Skeletal muscle tissue (tissue), 3 donors: ENCODE measurements at regions not wholly inside any gene's neighbourhood (a gene's known extent, or its start where the extent isn't known, plus 50 kb on each side); places are given as distances from the start of the nearest gene placed in this dataset.

Source experiments
- H3K27ac ChIP-seq: one replicate; pipeline ENCODE4 v1.7.0; 2013; ENCODE audit warnings: mild to moderate bottlenecking, low read depth, low read length, inconsistent platforms
- H3K27me3 ChIP-seq, 3 donors: one replicate each; pipeline ENCODE4 v1.7.0; 2013; ENCODE audit warnings: low read length in 3 of 3; ENCODE audit not compliant: control insufficient read depth in 3 of 3, insufficient read depth in 3 of 3
- H3K36me3 ChIP-seq, 3 donors: one replicate each; pipeline ENCODE4 v1.7.0; 2013; ENCODE audit warnings: low read length in 3 of 3; ENCODE audit not compliant: control insufficient read depth in 3 of 3, insufficient read depth in 3 of 3
- H3K4me1 ChIP-seq, 3 donors: one replicate each; pipeline ENCODE4 v1.7.0; 2013; ENCODE audit warnings: low read length in 3 of 3, mild to moderate bottlenecking in 3 of 3; ENCODE audit not compliant: control insufficient read depth in 3 of 3, insufficient read depth in 3 of 3
- H3K4me3 ChIP-seq, 3 donors: one replicate each; pipeline ENCODE4 v1.7.0; 2013; ENCODE audit warnings: low read length in 3 of 3
- H3K9ac ChIP-seq, 3 donors: one replicate each; pipeline ENCODE4 v1.7.0; 2013; ENCODE audit warnings: low read length in 3 of 3, mild to moderate bottlenecking in 3 of 3, moderate library complexity in 2 of 3, low read depth in 1 of 3
- H3K9me3 ChIP-seq, 3 donors: one replicate each; pipeline ENCODE4 v1.7.0; 2013; ENCODE audit warnings: low read length in 3 of 3; ENCODE audit not compliant: control insufficient read depth in 3 of 3
- donor health status: Osteomylitis.

DNA sequence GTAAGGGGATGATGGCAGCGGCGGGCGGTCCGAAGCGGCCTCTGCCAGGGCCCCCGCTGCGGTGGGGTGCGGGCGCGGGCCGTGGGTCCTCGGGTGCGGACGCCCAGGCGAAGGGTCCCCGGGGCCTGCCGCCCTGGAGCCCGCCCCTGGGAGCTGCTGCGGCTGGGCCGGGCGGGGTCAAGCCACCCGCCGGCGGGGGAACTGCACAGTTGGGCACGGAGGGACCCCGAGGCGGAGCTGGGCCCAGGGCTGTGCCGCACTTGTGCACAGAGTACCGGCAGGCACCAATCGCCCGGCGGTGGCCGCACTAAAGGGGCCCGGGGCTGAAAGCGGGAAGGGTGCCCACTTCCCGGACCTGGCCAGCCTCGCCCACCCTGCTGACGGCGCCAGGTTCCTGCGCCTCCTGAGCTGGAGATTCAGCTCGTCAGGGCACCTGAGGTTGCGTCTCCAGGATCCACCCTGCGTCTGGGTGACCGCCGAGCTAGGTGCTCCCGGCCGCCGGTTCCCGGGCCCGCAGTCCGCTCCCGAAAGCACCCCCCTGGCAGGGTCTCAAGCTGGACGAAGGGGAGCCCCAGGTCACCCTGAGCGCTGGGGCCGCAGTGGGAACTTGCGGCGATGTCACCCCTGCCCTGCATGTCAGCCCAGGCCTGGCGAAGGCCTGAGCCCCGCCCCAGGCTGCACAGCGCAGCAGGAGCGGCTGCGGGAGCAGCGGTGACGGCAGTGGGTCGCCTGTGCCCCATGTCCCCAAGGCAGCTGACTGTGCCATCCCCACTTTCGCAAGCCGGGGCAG, 56.7 kb upstream of the ETV3 start:
- Histone ChIP-seq H3K27me3 (peaks cover 19 to 45% (median 41%) of the 10 kb centered on the region in 3 donors), H3K4me3 (no peak overlapping the region), H3K27ac (no peak overlapping the region)

DNA sequence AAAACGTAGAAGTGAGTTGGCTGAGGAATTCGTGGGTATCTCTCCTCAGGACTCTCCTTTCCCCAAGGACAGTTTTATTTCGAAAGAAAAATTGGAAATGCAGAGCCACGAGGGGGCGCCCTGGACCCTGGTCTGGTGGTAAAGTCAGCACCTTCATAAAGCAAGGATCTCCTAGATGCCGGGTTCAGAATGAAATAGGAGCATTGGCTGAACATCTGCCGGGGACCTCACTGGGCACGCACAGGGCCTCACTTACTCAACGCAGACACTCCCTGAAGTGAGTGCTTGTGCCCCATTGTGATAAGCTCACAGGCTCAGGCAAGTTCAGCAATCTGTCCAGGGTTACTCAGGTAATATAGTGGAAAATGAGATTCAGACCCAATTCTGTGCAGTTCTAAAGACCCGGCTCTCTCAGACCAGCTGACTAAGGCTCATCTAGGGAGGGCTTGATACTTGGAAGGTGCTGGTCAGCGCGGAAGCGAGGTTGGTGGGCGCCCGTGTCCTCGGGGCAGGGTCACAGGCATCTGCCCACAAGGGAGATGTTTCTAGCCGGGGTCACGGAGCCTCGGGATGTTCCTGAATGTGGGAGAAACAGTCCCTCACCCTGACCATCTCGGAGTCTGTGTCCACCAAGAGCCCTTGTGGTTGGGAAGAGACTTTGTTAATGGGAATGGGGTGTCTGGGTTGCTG, 55.7 kb upstream of the ETV3 start:
- H3K4me1 ChIP-seq: no peaks in the 10 kb centered on the region
- peaks cover 22 to 46% (median 45%) of the 10 kb centered on the region in 3 donors for H3K27me3 ChIP-seq
- H3K9ac ChIP-seq: no peak overlapping the region
- H3K36me3 ChIP-seq: no peaks in the 10 kb centered on the region
- no peaks in the 10 kb centered on the region for H3K9me3 ChIP-seq
- no peak overlapping the region for H3K27ac ChIP-seq
- no peak overlapping the region for H3K4me3 ChIP-seq

More for the DNA sequence above, 56.7 kb upstream of the ETV3 start:
- Histone ChIP-seq H3K4me1 (no peaks in the 10 kb centered on the region), H3K36me3 (no peaks in the 10 kb centered on the region), H3K9ac (no peak overlapping the region), H3K9me3 (no peaks in the 10 kb centered on the region)

DNA sequence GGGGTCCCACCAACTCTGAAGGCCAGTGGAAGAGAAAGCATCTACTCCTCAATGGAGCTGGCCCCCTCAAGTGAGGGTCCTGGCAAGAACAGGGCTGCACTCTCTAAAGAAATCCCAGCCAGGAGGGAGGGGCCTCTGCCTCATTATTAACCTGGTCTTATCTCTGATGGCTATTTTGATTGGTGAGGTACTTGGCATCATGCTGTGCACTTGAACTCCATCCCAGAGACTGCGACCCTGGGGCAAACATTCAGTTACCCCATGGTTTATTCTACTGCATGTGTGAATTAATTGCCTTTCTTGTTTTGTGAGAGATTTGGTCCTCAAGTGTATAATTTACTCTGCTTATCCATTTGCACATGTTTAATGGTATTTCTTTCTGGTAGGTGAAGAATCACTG, 55.0 kb upstream of the ETV3 start:
- no peaks in the 10 kb centered on the region for H3K4me1 ChIP-seq
- no peak overlapping the region for H3K4me3 ChIP-seq
- H3K36me3 ChIP-seq: no peaks in the 10 kb centered on the region
- H3K9ac ChIP-seq: no peak overlapping the region
- no peaks in the 10 kb centered on the region for H3K9me3 ChIP-seq
- no peak overlapping the region for H3K27ac ChIP-seq
- peaks cover 22 to 46% (median 45%) of the 10 kb centered on the region in 3 donors for H3K27me3 ChIP-seq

DNA sequence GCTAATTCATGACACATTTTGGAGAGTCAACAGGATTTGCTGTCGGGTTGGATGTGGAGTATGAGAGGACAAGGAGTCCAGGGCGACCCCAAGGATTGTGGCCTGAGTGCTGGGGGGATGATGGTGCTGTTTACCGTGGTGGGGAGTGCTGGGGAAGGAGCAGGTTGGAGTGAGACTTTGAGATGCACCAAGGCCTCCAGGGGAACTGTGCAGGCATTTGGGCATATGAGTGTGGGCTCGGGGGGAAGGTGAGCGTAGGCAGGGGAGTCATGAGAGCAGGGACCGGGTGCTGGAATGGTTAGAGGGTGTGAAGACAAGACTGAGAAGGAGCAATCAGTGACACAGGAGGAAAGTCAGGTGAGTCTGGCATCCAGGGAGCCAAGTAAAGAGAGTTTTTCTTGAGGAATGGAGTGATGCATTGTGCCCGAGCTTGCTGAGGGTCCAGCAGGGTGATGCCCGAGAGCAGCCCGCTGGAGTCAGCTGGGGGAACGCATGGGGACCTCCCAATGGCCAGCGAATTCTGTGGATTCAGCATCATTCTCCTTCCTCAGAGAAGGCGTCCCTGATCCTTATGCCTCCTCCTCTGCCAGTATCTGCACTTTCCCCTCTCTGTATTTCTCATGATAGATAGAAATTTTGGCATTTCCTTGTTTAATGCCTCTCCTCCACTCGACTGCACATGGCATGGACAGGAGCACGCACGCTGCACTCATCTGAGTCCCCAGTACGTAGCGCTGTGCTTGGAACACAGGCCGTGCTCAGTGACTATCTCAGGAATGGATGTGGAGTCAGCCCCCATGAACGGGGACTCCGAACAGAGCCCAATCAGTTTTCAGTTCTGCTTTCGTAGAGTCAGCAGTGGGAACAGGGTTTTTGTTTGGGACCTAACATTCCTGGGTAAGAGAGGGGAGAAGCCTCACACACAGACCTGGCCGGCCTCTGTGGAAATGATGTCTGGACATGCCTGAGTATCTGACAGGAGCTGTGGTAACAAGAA, 52.1 kb upstream of the ETV3 start:
- Histone ChIP-seq H3K9me3 (no peaks in the 10 kb centered on the region), H3K4me1 (no peaks in the 10 kb centered on the region), H3K27ac (no peak overlapping the region), H3K4me3 (no peak overlapping the region), H3K9ac (no peak overlapping the region), H3K27me3 (peaks cover 27 to 47% (median 34%) of the 10 kb centered on the region in 3 donors), H3K36me3 (no peaks in the 10 kb centered on the region)

DNA sequence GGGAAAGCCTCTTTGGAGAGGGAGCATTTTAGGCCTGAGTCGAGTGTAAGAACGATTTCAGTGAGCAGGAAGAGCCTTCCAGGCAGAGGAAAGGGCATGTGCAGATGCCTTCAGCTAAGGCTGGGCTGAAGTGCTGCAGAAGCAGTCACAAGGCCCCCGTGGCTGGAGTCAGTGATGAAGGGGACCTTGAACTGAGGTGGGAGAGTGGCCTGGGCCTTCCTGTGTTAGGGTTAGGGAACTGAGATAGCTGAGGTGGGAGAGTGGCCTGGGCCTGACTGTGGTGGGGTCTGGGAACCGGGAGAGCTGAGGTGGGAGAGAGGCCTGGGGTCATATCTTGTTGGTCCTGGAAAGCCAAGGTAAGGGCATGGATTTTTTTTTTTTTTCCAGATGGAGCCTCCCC, 50.9 kb upstream of the ETV3 start:
- Histone ChIP-seq H3K4me3 (no peak overlapping the region), H3K9ac (no peak overlapping the region), H3K27me3 (peaks cover 24 to 38% (median 25%) of the 10 kb centered on the region in 3 donors), H3K9me3 (no peaks in the 10 kb centered on the region), H3K4me1 (no peaks in the 10 kb centered on the region), H3K36me3 (no peaks in the 10 kb centered on the region), H3K27ac (no peak overlapping the region)
